ENCODE measurements at regions not wholly inside any gene's neighbourhood (a gene's known extent, or its start where the extent isn't known, plus 50 kb on each side); places are given as distances from the start of the nearest gene placed in this dataset.
"Not testable (repeated sequence)": the region's sequence is repeated elsewhere in the genome, so short reads cannot be mapped to it uniquely, and the experiment has no call there.

DNA sequence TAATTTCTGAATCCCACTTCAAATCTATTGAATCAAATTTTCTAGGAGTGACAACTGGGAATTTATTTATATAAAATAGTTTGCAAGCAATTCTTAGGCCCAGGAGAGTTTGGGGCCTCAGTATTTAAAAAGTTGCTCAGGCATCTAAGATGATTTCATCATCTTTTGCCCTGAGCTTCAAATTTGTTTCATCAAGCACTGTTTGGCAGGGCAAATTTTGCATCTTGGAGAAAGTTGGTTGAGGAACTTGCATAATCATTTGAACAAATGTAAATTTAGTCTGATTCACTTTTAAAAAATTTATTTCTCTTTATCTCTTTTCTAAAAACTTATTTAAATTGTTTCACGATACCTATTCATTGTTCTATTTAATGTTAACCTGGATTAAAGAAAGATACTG lies 702.8 kb downstream of the SI start:
- no peak for DNase-seq (ENCODE audit: low spot score)

DNA sequence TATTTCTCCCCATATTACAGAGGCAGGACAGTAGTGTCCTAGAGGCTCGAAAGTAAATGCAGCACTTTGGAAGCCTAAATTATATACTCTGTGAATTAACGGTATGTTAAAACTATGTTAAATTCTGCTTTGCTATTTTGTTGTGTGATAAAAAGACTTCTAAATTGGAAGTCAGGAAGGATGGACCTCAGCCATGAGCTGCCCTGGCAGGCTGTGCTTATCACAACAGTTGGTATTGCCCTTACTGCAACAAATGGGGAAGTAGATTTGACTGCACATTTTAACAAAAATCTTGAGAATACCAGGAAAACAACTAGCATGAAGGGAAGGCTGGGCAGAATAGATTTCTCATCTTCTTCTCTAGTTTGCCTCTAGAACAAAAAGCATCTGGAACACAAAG lies 706.6 kb downstream of the SI start:
- no peak for DNase-seq (ENCODE audit: low spot score)

DNA sequence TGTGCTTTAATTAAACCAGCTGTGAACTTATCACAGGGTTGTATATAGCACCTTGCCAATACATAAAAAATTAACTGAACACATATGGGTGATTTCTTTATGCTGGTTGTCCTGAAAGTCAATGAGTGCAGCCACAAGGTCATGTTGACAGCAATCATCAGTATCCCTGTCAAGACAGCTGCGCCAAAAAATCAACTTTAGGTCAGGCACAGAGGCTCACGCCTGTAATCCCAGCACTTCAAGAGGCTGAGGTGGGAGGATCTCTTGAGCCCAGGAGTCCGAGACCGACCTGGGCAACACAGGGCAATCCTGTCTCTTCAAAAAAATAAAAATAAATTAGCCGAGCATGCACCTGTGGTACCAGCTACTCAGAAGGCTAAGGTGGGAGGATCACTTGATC lies 707.3 kb downstream of the SI start:
- DNase-seq (ENCODE audit: low spot score): no peak

DNA sequence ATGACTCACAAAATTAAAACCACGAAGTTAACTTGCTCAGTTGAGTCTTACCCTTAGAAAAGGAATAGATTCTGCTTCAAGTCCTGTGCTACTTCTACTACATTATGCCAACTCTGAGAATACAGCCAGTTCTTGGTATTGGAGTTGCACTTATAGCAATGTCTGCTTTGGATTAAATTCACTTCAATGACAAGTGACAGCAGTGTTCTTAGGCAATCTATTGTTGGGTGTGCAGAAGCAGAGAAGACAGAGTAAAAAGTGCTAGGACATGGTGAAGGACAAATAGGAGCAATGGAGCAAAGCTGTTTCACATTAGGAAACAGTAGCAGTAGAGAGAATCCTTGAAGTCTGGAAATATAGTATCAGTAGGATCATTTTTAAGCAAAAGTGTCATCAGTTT lies 713.1 kb downstream of the SI start:
- no peak for DNase-seq (ENCODE audit: low spot score)

DNA sequence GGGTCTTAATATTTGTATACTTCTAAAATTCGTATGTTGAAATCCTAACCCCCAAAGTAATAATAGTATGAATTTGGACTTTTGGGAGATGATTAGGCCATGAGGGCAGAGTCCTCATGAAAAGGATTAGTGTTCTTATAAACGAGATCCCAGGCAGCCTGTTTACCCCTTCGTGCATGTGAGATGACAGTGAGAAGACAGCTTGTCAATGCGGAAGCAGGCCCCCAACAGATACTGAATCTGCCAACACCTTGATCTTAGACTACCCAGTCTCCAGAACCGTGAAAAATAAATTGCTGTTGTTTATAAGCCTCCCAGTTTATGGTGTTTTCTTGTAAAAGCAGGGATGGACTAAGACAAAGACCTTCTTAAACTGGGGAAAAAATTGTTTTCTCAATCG lies 714.2 kb downstream of the SI start:
- no peak for DNase-seq (ENCODE audit: low spot score)

DNA sequence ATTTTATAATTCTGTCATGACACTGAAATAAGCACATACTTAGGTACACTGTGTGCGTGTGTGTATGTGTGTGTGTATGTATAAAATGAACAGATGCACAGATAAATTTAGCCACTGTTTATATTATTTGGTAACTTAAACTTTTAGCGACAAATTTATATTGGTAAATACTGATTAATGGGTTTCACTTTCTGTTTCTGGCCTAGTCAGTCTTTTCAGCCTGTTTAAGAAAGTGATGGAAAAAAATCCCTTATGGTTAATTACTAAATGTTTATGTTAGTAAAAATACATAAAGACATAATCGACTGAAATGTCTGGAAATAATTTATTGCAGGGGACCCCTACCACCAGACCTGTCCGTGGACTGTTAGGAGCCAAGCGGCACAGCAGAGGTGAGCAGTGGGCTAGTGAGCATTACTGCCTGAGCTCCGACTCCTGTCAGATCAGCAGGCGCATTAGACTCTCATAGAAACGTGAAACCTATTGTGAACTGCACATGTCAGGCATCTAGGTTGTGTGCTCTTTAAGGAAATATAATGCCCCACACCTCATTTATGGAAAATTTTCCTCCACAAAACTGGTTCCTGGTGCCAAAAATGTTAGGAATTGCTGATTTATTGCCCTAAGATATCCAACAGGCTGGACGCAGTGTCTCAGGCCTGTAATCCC lies 717.4 kb downstream of the SI start:
- no peak for DNase-seq (ENCODE audit: low spot score)

DNA sequence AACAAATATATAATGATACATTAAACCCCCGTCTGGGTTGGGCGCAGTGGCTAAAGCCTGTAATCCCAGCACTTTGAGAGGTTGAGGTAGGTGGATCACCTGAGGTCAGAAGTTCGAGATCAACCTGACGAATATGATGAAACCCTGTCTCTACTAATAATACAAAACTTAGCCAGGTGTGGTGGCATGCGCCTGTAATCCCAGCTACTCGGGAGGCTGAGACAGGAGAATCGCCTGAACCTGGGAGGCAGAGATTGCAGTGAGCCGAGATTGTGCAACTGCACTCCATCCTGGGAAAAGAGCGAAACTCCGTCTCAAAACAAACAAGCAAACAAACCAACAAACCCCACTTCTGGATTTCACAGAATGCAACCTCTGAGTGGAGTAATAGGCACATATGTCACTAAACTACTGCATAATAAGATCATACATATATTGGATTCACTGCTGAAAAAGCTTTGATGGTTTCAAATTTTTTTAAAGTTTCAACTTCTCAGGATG lies 718.2 kb downstream of the SI start:
- no peak for DNase-seq (ENCODE audit: low spot score)

DNA sequence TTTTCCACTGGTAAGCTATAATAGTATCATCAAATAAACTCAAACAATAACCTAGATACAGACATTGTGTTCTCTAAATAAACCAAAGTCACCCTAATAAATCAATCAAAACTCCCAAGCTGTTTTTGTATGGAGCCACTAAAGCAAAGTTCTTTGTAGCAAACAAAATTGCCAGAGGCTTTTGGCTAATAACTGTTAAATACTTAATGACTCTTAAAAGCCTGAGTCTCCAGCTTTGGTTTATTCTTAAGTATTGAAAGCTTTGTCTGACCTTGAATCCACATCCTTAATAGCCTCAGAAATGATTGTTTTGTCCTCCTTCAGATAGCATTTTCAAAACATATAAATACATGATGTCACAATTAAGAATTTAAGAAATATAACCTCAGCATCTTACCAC lies 725.3 kb downstream of the SI start:
- DNase-seq (ENCODE audit: low spot score): no peak

DNA sequence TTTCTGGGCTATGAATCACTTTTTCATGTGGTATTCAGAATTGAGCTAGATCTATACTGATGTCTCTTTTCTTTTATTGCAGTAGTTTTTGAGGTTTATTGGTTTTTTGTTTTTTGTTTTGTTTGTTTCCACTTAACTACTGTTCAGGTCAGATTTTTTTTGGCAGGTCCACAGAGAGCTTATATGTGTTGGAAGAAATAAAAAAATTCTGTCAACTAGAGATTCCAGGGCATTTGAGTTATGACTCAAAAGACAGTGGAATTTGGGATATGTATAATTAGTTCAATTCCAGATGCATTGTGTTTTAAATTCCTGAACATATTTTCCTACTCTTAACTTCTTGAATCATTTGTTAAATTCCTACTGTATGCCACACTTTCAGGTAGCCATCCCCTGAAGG lies 727.2 kb downstream of the SI start:
- DNase-seq (ENCODE audit: low spot score): no peak

DNA sequence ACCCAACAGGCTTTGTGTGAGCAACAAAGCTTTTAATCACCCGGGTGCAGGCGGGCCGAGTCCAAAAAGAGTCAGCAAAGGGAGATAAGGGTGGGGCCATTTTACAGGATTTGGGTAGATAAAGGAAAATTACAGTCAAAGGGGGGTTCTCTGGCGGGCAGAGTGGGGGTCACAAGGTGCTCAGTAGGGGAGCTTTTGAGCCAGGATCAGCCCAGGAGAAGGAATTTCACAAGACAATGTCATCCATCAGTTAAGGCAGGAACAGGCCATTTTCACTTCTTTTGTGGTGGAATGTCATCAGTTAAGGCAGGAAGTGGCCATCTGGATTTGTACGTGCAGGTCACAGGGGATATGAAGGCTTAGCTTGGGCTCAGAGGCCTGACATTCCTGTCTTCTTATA lies 736.1 kb downstream of the SI start:
- DNase-seq (ENCODE audit: low spot score): not testable (repeated sequence)

DNA sequence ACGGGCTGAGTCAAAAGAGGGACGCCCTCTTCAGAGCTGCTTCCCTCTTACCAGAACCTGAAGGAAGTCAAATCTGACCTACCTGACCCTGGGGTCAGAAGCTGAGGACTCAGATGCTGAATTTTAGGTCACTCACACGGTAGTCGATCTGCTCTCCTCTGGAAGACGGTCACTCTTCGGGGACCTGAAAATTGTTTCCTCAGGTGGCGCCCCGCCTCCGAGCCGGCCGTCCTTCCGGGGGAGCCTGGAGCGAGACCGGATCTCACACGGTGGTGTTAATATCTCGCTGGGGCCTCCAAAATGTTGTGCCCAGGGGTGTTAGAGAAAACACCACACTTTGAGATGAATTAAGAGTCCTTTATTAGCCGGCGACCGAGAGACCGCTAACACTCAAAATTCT lies 737.2 kb downstream of the SI start:
- DNase-seq (ENCODE audit: low spot score): no peak

DNA sequence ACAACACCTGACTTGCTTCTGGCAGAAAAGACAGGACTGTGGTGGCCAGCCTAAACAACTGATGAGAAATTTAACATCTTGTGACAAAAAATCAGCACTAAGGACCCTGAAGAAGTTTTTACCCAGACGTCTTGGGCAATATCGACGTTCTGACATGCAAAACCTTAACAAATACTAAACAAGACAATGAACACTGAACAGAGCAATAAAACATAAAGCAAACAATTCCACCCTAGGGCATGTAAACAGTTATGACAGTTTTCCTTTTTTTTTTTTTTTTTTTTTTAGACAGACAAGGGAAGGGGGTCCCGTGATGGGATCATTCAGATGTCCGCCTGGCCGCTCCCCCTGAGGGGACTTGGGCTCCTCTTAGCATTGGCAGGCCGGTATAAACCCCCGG lies 738.0 kb downstream of the SI start:
- DNase-seq (ENCODE audit: low spot score): no peak

DNA sequence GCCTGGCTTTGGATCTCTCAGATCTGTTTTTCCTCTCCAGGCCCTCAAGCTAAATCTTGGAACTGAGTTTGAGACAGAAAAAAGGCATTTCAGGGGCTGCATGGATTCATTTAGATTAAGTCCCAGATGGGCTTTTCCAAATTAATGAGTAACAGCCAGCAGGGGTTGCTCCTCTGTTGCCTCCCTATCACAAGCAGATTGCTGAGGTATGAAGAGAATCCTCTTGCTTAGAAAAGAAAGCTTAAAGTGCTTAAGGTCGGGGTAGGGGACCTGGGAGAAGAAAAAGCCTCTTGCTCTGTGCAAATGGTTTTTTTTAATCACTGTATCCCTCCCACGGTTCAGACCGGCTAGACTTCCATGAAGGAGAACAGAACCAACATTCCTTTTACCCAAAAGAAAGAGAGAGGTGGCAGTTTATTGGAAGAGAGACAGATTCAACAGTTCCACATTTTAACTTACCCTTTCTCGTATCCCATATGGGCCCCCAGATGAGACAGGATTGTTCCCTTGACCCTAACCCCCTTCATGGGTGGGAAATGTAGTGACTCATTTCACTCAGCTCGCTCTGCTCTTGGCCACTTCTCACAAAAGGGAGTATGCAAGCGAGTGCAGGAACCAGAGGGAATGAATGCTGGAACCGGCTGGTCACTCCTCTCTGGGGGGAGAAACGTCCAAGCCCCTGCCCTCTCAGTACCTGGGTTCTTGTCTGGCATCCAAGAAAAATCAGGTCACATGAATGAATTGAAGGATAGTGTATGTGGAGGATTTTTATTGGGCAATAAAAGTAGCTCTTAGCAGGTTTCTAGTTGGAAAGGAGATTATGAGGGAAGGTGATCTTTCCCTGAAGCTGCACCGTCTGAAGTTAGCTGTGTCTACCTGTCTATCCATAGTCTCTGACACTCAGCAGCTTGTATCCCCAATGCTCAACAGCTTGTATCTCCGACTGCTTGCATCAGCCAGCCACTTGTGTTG lies 745.2 kb downstream of the SI start:
- no peak for DNase-seq (ENCODE audit: low spot score)

DNA sequence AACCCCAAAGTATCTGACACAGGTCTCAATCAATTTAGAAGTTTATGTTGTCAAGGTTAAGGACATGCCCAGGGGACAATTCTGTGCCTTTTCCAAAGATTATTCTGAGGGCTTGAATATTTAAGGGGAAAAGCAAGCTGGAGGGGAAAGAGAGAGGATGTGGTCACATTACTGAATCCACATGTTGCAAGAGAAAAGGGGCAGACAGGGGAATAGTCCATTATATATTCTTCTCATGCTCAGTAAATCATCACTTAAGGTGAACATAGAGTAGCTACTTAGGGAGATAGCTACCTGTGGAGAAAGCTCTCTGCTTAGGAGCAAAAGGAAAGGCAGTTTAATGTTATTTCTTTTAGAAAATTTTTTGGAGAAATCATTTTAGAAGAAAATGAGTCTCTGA lies 751.6 kb downstream of the SI start:
- DNase-seq (ENCODE audit: low spot score): no peak

DNA sequence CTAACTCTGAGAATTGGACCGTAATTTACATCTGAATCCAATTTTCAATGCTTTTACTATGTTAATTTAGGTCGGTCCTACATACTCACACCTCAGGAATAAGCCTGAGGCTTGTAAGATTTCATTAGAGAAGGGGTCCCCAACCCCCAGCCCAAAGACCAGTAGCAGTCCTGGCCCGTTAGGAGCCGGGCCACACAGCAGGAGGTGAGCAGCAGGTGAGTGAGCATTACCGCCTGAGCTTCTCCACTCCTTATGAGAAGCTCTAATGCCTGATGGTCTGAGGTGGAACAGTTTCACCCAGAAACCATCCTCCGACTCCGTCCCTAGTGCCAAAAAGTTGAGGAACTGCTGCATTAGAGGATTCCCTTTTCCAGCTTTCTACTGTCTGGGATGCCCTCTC lies 757.3 kb downstream of the SI start:
- no peak for DNase-seq (ENCODE audit: low spot score)

DNA sequence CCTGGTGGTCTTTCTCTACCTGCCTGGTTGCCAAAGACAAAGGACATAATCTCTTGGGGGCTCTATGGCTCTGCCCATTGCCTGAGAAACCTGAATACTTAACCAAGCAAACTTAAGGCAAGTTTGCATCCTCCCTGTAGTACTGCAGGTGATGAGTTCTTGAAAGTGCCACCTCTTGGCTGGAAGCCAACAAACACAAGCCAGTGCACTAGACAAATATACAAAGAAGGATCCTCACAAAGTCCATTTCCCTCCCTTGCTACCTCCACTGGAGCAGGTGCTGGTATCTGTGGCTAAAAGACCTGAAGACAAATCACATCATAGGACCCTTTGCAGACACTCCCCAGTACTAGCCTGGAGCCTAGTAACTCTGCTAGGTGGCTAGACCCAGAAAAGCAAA lies 772.3 kb downstream of the SI start:
- DNase-seq (ENCODE audit: low spot score): no peak

DNA sequence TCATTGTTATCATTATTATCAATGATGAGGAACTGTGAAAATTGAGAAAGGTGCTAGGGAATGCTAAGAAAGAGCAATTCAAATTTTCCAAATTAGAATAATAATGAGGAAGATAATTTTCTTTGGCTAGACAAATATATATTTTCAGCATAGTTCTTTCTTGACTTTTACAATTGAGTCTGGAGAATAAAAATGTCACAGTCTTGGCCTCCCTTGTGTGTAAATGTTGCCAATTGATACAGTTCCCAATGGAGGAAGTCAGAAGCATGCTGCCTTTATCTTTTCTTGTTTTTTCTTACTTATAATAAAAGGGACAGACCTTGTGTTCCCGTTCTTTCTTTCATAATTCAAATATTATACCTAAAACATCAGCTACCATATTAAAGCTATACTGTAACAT lies 774.4 kb downstream of the SI start:
- DNase-seq (ENCODE audit: low spot score): no peak

DNA sequence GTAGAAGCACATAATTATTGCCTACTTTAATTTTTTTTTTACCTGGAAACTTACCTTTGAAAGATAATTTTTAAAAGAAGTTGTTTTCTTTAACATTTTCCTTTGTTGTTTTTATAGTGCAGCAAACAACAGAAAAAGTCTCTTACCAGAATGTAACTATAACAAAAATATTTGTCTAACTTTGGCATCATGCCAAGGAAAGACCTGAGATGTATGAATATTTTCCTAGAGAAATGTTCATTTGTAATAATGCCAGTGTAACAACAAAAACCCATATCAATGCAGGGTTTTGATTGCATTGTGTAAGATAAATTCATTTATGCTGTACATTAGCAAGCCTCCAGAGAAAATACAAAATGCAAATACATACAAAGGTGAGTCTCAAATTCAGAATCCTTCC lies 775.7 kb downstream of the SI start:
- no peak for DNase-seq (ENCODE audit: low spot score)

DNA sequence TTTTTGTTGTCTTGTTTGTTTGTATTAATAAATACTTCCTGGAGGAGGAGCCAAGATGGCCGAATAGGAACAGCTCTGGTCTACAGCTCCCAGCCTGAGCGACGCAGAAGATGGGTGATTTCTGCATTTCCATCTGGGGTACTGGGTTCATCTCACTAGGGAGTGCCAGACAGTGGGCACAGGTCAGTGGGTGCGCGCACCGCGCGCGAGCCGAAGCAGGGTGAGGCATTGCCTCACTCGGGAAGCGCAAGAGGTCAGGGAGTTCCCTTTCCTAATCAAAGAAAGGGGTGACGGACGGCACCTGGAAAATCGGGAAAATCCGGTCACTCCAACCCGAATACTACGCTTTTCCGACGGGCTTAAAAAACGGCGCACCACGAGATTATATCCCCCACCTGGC lies 786.8 kb downstream of the SI start:
- DNase-seq (ENCODE audit: low spot score): not testable (repeated sequence)

DNA sequence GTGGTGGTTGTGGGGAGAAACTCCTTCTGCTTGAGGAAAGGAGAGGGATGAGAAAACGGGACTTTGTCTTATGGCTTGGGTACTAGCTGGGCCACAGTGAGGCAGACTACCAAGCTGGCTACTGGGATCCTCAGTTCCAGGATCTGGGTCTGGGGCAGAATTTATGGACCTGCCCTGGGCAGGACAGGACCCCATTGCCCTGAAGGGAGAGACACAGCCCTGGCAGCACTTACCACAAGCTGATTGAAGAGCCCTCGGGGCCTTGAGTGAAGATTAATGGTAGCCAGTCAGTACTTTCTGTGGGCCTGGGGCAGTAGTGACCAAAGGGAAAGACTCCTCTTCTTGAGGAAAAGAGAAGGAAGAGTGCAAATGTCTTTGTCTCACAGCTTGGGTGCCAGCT lies 799.7 kb downstream of the SI start:
- DNase-seq (ENCODE audit: low spot score): no peak

DNA sequence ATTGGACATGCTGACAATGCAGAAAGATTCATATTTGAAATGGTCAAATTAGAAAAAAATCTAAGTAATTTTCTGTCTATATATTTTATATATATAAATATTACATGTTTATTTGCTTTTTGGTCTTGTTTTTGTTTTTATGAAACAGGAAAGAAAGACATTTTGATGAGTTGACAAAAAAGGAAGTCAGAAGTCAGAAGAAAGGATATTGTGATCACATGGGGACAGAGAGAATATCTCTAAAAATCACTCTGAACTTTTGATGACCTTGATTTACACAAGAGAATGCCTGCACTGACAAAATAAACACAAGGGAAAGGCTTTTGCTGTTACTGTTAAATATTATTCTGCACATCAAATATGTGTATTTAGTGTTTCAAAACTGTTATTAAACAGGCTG lies 811.2 kb downstream of the SI start:
- DNase-seq (ENCODE audit: low spot score): no peak

DNA sequence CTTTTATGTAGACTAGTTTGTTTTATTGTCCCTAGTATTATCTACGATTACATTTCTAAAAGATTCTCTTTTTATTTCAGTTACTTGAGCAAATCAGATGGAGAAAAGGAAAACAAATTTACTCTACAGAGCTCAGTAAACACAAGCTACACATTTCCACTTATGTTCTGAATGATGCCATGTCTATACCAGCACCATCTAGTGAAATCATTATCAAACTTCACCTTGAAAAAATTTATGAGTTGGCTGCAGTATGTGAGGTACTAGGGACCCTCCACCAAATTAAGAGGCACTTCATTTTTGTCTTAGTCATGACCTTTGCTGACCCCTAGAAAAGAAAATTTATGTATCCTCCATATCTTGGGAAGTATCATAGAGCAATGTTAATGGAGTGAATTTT lies 827.4 kb downstream of the SI start:
- no peak for DNase-seq (ENCODE audit: low spot score)

DNA sequence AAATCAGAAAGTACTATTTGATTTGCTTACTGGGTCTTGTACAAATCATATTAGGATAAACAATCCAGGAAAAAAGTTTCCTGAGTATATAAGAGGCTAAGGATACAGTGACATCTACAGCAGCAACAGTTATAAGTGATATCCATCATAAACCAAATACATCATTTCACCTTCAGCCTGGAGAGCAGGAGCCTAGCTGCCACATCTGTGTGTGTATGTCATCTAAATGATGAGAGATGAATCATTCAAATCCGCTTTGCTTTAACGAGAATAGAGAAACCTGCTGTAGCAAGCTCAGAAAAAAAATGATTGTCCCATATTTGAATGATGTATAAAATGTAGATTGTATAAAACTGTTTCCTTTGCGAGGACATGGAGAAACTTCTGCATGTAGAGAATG lies 841.4 kb downstream of the SI start:
- DNase-seq (ENCODE audit: low spot score): no peak
